HEK293 (cell line): ENCODE measurements at regions not wholly inside any gene's neighbourhood (a gene's known extent, or its start where the extent isn't known, plus 50 kb on each side); places are given as distances from the start of the nearest gene placed in this dataset.

Experiments used
- GLI4 ChIP-seq: fragments of 450-650 bp; formaldehyde crosslinking; IDR thresholded peaks from 2 replicates; pipeline ENCODE4 v1.5.1; 2016; ENCODE audit warnings: missing biosample characterization, missing genetic modification characterization
- MZF1 ChIP-seq: fragments of 450-650 bp; formaldehyde crosslinking; IDR thresholded peaks from 2 replicates; pipeline ENCODE4 v1.5.1; 2017; ENCODE audit warnings: missing biosample characterization, missing genetic modification characterization, borderline replicate concordance
- SETDB1 ChIP-seq: IDR thresholded peaks from one replicate; pipeline ENCODE4 v1.6.1; 2017; ENCODE audit warnings: mild to moderate bottlenecking, low read length, moderate library complexity, mixed read lengths; ENCODE audit not compliant: insufficient read length
- ZNF114 ChIP-seq: fragments of 450-650 bp; formaldehyde crosslinking; IDR thresholded peaks from 2 replicates; pipeline ENCODE4 v1.5.0; 2017; ENCODE audit warnings: missing biosample characterization, missing genetic modification characterization
- ZNF776 ChIP-seq: fragments of 450-650 bp; formaldehyde crosslinking; IDR thresholded peaks from 2 replicates; pipeline ENCODE4 v1.5.0; 2017; ENCODE audit warnings: missing biosample characterization, missing genetic modification characterization, borderline replicate concordance
- TF ChIP-seq, protein P1 (sequence below): fragments of 450-650 bp; formaldehyde crosslinking; IDR thresholded peaks from 2 replicates; pipeline ENCODE4 v1.5.1; 2016; ENCODE audit warnings: missing biosample characterization, missing genetic modification characterization
- TF ChIP-seq, protein P2 (sequence below): fragments of 450-650 bp; IDR thresholded peaks from 2 replicates; pipeline ENCODE4 v1.5.1; 2018; ENCODE audit warnings: missing biosample characterization, mild to moderate bottlenecking, missing genetic modification characterization
- TF ChIP-seq, protein P3 (sequence below): sonication (generic); formaldehyde crosslinking; IDR thresholded peaks from 2 replicates; pipeline ENCODE4 v1.8.1; 2022; ENCODE audit warnings: mild to moderate bottlenecking, moderate library complexity, missing genetic modification reagents
- TF ChIP-seq, protein P4 (sequence below): fragments of 450-650 bp; formaldehyde crosslinking; IDR thresholded peaks from 2 replicates; pipeline ENCODE4 v1.5.1; 2016; ENCODE audit warnings: missing biosample characterization, missing genetic modification characterization

DNA sequence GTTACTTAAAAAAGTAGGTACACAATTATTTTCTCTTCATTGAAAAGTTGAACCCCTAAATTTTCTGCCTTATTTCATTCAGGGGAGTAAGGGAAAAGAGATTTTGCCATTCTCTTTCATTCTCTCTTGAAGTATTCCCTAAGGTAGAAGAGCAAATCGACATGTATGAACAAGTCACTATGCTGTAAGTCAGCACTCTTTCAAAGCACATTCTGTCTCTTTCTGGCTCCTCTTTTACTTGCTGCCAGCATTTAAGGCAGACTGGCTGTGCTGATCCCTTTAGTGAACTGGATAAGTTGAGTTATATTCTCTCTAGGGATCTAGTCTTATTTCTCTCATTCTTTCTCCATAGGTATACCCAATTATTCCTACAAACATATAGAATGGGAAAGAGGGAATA is 222.3 kb upstream of the ZWINT start:
- TF ChIP-seq ZNF114 (tag by site-specific recombination) (no peak), ZNF776 (tag by site-specific recombination) (no peak), SETDB1 (no peak), GLI4 (no peak), MZF1 (tag by site-specific recombination) (no peak)
- TF ChIP-seq, protein P1, sequence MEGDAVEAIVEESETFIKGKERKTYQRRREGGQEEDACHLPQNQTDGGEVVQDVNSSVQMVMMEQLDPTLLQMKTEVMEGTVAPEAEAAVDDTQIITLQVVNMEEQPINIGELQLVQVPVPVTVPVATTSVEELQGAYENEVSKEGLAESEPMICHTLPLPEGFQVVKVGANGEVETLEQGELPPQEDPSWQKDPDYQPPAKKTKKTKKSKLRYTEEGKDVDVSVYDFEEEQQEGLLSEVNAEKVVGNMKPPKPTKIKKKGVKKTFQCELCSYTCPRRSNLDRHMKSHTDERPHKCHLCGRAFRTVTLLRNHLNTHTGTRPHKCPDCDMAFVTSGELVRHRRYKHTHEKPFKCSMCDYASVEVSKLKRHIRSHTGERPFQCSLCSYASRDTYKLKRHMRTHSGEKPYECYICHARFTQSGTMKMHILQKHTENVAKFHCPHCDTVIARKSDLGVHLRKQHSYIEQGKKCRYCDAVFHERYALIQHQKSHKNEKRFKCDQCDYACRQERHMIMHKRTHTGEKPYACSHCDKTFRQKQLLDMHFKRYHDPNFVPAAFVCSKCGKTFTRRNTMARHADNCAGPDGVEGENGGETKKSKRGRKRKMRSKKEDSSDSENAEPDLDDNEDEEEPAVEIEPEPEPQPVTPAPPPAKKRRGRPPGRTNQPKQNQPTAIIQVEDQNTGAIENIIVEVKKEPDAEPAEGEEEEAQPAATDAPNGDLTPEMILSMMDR (tag by site-specific recombination) = no peak
- TF ChIP-seq, protein P2, sequence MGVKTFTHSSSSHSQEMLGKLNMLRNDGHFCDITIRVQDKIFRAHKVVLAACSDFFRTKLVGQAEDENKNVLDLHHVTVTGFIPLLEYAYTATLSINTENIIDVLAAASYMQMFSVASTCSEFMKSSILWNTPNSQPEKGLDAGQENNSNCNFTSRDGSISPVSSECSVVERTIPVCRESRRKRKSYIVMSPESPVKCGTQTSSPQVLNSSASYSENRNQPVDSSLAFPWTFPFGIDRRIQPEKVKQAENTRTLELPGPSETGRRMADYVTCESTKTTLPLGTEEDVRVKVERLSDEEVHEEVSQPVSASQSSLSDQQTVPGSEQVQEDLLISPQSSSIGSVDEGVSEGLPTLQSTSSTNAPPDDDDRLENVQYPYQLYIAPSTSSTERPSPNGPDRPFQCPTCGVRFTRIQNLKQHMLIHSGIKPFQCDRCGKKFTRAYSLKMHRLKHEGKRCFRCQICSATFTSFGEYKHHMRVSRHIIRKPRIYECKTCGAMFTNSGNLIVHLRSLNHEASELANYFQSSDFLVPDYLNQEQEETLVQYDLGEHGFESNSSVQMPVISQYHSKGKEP (tag by site-specific recombination) = no peak
- TF ChIP-seq, protein P3, sequence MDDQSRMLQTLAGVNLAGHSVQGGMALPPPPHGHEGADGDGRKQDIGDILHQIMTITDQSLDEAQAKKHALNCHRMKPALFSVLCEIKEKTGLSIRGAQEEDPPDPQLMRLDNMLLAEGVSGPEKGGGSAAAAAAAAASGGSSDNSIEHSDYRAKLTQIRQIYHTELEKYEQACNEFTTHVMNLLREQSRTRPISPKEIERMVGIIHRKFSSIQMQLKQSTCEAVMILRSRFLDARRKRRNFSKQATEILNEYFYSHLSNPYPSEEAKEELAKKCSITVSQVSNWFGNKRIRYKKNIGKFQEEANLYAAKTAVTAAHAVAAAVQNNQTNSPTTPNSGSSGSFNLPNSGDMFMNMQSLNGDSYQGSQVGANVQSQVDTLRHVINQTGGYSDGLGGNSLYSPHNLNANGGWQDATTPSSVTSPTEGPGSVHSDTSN = no peak
- TF ChIP-seq, protein P4, sequence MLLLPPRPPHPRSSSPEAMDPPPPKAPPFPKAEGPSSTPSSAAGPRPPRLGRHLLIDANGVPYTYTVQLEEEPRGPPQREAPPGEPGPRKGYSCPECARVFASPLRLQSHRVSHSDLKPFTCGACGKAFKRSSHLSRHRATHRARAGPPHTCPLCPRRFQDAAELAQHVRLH (tag by site-specific recombination) = no peak
